Embryonic facial prominence (tissue), 1 donor: ENCODE measurements at regions not wholly inside any gene's neighbourhood (a gene's known extent, or its start where the extent isn't known, plus 50 kb on each side); places are given as distances from the start of the nearest gene placed in this dataset.
"Not testable (repeated sequence)": the region's sequence is repeated elsewhere in the genome, so short reads cannot be mapped to it uniquely, and the experiment has no call there.

ENCODE experiments used
- DNase-seq: peaks from one replicate; pipeline ENCODE4 v3.0.0-alpha.2; 2016; ENCODE audit errors: extremely low spot score

DNA sequence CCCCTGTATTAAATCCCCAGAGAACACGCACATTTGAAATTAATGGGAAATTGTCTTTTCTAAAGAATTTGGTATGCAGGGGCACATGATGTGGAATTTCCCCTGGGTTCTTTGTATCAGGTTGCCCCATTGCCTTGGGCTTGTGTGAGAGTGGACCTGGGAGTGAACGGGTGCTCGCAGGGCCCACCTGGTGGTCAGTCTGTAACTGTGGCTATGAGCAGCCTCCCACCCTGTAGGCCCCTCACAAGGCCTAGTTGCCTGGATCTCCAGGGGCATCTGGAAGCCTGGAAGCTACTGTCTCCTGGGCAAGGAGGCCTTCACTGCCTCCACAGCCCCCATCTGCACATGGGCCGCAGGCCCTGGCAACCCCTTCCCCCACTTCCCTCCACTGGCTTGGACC is 96.7 kb downstream of the SLC25A47 start:
- DNase-seq, result no peak

DNA sequence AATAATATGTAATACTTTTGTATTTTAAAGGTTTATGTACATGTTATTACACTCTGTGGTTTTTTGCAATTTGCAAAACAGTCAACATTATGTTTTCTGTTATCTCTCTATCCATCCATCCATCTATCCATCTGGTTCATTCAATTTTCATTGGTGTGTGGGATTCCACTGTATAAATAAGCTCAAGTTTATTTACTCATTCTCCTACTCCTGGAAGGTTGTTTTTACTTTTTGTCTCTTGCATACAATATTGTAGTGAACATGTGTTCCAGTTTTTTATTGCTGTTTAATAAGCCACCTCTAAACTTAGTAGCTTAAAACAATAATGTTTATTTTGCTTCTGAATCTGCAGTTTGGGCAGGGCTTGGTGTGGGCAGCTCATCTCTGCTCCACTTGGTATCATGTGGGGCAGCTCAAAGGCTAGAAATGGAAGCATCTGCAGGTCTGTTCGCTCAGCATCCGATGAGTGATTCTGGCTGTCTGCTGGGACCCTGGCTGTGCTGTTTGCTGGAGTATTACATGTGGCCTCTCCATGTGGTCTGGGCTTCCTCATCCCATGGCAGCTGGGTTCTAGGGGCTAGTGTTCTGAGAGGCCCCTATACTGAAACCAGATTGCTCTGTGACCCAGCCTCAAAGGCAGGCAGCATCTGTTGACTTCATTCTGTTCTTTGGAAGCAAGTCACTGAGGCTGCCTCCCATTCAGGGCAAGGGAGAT is 98.8 kb downstream of the SLC25A47 start:
- no peak for DNase-seq

DNA sequence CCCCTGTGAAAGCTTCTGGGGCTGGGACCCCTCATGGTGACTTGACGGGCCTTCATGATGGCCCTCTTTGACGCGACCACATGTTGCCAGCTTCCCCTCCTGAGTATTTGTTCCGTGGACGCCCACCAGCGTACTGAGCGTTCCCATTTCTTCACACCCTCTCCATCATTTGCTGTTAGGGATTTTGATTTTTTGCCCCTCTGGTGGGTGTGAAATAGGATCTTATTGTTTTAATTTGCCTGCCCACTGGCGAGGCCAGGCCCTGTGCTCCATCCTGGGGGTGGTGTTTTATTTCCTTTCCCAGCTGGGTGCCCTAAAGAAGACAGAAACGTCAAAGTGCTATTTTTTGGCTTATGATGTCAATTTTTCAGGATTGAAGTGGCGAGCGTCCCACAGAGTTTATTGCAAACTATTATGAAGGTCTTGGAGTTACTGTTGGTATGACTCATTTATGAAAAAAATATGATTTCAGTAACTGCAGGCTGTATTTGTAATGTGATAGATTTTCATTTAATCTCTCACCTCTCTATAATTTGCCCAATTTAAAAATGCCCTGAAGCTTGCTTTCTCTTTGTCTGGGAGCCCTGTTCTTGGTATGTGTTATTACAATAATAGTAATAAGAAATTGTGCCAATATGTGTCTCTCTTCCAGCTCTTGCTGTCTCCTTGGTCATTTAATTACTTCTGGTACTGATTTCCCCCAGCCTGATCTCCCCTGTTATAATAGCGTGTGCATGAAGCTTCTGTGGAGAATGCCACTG is 99.6 kb downstream of the SLC25A47 start:
- no peak for DNase-seq

DNA sequence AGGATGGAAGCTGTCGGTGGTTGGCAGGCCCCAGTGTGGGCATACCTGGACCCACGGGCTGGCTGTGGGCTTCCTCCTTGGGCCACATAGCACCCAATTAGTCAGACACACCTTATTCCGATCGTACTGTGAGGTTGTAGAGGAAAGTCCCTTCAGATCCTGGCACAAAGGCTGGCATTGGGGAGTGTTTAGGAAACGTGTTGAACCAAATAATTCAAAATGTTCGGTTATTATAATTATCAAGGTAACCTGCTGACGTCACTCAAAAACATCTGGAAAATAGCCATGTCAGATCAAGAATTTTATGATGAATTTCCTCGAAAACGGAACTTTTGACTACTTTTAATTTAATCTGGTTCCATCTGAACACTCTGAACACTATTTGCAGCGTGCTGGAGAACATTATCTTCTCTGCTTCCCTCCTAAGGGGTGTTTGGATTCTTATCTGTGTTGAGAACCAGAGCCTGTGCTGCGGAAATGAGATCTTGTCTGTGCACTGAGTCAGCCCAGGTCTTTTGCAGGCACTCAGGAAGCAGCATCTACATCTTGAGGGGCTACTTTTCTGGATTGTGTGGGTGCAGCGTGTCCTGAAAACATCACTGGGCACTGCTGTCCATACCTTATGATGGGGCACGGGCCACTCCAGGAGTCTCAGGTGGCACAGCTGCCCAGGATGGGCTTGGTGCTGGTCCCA is 100.3 kb downstream of the SLC25A47 start:
- DNase-seq, result no peak

DNA sequence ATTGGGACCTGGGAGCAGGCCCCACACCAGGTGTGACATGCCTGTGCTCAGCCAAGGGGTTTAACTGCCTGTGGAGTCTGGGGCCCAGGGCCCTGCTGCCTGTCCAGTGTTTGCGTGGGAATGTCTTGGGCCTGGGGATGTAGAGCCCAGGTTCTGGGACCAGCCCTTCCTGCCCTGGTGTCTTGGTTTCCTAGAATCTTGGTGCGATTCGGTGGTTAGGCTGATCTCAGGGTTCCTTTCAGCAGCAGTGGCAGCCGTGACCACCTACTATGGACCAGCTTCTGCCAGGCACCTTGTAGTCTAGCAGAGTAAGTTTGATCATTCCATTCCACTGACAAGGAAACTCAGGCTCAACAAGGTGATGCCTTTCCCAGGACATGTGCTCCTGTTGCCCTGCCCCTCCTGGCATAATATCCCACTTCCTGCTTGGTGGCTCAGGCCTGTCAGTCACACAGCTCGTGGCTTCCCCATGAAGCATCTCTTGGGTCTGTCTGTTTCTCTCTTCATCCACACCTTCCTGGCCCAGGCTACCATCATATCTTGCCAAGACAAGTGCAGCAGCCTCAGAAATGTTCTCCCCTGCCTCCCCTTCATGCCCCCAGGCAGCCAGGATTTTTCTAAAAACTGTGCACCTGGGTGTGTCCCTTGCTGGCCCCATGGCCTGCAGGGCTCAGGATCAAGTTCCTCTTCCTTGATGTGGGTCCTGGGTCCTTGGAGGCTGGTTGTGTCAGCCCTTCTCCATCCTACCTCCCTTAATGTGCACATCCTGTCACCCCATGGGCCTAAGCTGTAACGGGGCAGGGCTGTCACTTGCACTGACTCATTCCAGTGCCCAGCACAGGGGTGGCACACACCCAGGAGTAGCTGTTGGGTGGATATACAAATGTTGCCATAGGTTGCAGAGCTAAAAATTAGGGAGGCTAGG is 101.6 kb downstream of the SLC25A47 start:
- DNase-seq, result no peak

DNA sequence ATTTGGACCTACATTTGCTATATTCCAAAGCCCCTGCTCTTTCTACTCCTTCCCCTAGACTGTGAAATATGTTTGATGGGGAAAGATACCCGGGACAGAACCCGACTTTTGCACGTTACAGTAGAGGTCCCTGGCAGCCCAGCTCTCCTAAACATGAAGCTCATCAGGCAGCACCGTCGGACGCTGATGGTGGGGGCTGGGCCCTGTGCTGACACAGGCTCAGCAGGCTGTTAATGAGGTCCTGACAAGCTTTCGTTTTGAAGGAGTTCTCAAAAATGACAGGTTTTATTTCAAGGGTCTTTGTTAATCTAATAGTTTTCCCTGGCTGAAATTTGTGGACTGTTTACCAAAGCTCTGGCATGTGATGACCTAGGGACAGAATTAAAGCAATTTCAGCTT is 102.3 kb downstream of the SLC25A47 start:
- DNase-seq, result no peak

DNA sequence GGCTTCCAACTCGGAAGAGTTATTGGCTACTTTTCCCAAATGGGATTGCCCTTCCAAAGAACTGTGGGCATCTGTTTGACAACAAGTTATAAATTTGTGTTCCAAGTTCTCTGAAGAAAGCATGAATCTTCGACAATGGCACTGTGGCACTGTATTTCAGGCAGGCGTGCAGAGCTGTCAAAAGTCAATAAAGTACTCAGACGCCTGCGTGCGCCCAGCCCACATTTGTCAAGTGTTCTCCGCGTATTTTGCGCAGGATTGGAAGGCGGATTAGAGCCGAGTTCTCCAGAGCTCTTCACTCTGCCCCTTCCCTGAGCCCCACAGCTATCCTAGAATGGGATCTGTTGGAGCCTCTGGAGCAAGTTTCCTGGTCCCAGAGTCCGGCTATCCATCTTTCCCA is 103.2 kb downstream of the SLC25A47 start:
- no peak for DNase-seq

DNA sequence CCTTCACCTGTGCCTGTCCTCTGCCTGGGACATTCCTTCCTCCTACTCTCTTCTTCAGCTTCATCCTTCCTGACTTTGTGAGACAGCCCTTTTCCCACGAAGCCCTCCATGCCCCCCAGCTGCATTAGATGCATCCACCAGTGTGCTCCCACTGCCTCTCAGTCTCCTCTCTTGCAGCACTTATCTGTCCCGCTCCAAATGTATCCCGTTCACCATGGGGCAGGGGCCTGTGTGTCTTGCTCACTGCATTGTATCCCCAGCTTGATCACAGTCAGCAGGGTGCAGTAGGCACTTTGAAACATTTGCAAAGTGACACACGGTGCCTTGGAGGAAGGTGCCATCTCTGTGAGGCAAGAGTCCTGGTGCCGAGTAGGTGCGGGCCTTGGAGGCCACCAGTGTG is 104.0 kb downstream of the SLC25A47 start:
- DNase-seq, result no peak

DNA sequence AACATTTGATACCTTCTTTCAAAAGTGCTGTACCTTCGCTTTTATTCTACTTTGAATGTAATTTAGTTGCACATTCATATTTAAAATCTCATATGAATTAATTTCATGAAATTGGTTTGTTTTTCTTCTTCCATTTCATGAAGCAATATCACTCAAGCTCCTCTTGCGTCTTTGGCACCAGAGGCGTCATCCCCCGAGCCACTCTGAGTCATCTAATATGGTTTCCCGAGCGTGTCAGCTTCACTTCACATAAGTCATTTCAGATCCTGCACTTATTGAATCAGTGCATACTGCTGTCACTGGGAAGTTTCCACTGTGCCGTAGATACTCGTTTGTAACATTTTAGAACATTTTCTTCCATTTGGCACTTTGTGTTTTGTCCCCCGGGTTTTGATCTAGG is 105.6 kb downstream of the SLC25A47 start:
- no peak for DNase-seq

DNA sequence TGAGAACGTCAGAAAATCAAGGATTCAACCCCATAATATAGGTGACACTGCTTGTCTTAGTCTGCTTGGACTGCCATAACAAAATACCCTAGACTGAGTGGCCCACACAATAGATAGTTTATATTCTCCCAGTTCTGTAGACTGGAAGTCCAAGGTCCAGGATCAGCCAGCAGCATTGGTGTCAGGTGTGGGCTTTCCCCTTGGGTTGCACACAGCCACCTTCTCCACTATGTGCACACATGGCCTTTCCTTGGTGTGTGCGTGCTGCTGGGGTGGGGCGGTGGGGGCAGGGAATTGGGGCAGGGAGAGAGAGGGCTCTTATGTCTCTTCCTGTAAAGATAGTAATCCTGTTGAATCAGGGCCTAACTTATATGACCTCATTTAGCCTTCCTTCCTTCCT is 106.4 kb downstream of the SLC25A47 start:
- no peak for DNase-seq

DNA sequence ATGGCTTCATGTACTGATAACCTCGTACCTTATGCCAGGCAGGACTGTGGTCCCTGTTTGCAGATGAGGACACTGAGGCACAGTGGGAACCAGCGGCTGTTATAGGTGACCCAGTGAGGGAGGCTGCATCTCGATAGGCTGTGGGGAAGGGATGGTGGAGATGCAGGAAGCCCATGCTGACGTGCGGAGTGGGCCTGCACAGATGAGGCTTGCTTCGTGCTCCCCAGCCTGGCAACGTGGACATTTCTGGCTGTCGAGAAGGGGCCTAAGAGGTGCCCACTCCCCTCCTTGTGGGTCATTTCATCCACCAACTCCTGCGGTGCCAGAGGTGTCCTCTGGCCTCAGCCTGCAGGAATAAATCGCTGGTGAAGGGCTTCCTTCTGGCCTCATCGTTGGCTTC is 107.4 kb downstream of the SLC25A47 start:
- no peak for DNase-seq

DNA sequence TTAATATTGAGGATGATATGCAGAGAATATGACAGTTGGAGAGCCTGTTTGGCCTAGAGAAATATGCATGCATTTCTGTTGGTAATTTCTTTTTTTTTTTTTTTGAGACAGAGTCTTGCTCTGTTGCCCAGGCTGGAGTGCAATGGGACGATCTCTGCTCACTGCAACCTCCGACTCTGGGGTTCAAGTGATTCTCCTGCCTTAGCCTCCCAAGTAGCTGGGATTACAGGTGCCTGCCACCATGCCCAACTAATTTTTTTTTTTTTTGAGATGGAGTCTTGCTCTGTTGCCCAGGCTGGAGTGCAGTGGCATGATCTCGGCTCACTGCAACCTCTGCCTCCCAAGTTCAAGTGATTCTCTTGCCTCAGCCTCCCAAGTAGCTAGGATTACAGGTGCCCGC is 108.3 kb downstream of the SLC25A47 start:
- not testable (repeated sequence) for DNase-seq

DNA sequence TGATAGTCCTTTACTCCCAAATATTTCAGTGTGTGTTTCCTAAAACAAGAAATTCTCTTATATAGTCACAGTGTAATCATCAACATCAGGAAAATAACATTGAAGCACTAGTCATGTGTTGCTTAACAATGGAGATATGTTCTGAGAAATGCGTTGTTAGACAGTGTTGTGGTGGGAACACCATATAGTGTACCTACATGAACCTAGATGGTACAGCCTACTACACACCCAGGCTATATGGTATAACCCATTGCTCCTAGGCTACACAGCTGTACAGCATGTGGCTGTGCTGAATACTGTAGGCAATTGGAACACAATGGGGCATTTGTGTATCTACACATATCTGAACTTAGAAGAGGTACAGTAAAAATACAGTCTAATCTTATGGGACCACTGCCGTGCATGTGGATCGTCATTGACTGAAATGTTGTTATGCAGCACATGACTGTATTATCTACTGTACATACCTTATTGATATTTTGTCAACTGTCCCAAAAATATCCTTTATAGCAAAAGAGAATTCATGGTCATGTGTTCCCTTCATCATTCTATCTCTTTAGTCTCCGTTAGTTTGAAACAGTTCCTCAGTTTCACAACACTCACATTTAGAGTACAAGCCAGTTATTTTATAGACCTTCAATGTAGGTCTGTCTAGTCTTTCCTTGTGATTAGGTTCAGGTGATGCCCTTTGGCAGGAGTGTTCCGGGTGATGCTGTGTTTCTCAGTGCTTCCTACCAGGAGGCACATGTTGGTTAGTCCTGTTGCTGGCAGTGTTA is 109.7 kb downstream of the SLC25A47 start:
- DNase-seq, result no peak

DNA sequence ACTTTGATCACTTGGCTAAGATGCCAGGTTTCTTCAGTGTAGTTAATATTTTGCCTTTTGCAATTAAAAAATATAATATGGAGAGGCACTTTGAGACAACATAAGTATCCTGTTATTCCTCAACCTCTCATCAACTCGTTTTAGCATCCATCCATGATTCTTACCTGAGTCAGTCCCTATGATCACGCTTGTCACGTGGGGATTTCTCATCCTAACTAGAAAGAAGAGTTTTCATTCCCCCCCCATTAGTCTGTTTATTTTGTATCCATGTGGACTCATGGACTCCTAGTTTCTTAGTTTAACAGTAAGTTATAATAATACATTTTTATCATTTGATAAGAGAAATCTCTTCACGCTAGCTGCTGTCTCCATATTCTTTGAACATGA is 110.3 kb downstream of the SLC25A47 start:
- DNase-seq, result no peak

DNA sequence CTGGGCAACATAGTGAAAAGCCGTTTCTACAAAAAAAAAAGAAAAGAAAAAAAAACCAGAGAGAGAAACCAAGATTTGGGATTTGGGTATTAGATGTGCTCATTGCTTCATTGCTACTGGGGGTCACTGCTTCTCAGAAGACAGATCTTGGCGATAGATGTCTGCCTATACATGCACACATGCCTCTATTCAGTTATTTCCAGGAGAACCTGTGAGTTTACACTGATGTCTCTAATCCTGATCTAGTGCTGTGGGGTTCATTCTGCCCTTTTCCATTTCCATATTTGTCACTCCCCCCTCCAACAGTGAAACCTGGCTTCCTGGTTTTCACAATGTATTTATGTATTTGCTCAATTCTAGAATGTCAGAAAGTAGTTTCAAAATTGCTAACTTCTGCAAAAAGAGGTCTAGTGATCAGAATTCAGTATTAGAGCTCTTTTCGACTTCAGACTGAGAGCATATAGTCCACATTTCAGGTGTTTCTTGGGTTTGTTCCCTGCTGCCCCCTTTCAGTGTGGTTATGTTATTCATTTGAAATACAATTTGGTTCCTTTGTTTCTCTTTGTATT is 111.0 kb downstream of the SLC25A47 start:
- no peak for DNase-seq

DNA sequence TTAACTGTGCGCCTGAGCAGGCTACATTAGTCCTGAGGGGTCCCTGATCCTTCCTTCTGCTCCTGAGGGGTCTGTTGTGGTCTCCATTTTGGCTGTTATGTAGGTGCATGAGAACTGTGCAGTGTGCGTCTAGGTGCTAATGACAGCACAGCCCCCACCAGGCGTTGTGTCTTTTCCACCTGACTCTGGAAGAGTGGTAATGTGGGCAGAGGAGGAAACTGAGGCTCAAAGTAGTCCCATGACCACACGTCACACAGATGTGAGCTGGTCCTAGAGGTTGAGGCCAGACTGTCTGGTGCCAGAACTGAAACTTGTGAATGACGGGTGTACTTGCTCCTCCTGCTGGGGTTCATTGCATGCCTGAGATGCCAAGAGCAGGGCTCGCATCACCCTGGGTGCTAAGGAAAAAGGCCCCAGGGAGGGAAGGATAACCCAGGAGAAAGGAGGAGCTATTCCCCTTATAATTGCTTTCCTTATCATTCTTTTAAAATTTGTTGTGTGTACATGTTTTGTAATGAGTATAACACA is 111.8 kb downstream of the SLC25A47 start:
- DNase-seq, result no peak

DNA sequence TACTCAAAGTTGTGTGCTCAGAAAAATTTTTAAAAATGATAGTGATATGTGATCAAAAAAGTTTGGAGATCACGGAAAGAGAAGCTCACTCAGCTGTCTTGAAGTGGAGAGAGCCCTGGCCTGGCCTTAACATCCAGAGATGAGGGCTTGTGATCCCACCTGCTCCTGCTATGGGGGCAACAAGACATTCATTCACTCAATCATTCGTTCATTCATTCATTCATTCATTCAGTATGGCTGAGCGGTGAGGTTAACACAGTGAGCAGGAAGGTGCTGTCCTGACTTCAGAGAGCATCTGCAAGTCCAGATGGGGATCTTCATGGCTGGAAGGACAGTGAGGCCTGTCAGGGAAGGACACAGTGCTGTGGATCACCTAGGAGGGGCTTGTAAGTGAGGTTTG is 112.3 kb downstream of the SLC25A47 start:
- DNase-seq, result no peak

DNA sequence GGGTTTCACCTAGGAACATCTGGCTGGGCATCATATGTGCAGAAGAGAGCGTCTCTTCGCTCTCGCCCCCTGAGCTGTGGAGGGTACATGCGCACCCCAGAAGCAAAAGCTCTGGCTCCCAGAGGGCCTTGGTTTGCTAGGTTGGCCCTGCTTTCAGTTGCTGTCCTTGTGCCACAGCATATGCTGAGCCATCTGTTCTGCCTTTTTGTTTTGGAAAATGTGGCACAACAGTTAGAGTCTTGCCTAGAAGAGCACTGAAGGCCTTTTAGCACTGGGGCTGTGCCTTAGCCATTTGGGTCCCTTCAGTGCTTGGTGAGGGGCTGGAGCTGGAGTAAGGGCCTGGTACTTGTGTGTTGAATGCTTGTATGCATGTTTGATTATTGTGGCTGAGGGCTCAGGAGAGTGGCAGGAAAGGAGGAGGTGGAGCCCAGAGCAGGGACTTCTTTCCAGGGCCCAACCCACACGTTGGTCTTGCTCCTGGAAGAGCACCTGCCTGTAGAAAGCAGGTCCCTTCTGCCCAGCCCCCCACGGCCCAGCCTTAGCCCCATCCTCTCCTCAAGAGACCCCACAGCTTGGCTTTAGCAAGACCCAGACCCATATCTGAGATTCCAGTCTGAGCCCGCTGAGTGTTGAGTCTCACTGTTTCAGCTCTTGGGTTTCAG is 113.7 kb downstream of the SLC25A47 start:
- no peak for DNase-seq

DNA sequence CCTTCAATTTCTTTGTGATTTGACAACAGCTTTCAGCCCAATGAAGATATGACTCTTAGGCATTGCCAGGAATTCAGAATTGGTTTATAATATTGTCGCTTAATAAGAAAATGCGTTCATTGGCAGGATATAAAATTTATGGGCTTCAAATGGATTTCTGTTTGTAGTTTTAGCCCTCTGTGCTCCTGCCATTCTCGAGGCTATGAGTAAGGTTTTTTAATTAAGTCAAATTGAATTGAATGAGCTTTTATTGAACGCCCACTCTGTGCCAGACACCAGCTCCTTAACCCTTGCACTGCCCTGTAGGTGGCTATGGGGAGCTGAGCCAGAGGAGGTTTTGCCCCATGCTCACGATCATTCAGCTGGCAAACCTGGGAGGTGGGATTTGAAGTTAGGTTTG is 115.1 kb downstream of the SLC25A47 start:
- no peak for DNase-seq
